Body of pancreas (tissue), 4 donors: ENCODE measurements at regions not wholly inside any gene's neighbourhood (a gene's known extent, or its start where the extent isn't known, plus 50 kb on each side); places are given as distances from the start of the nearest gene placed in this dataset.

ENCODE experiments used
- POLR2A ChIP-seq, 3 donors: fragments of 450-650 bp; IDR thresholded peaks; one replicate each; pipeline ENCODE4 v1.6.1; 2016; ENCODE audit warnings: antibody characterized with exemption in 3 of 3, mild to moderate bottlenecking in 2 of 3
- TF ChIP-seq, protein P1 (sequence below), 7 experiments: fragments of 450-650 bp in 4 of 7; fragments of 200-600 bp in 3 of 7; sonication (generic) in 3 of 7; IDR thresholded peaks; one replicate each; pipeline ENCODE4 v1.5.1; 2016 to 2019; ENCODE audit warnings: antibody characterized with exemption in 7 of 7

DNA sequence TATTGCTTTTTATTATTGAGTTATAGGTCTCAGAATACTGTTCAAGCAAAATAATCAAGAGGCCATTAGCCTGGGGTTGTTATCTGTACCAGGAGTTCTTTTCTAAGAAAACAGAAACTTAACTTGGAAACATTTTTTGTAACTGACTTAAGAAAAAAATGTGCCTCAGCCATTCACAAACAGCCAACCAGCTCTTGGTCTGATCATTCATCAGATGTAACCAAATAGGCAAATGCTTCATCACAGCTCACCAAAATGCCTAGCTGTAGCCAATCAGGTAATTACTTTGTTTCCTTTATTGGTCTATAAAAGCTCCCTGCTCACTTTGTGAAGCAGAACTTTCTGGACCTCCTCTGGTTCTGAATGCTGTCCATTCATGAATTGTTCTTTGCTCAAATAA is 387.7 kb downstream of the FAT4 start:
- TF ChIP-seq, protein P1, sequence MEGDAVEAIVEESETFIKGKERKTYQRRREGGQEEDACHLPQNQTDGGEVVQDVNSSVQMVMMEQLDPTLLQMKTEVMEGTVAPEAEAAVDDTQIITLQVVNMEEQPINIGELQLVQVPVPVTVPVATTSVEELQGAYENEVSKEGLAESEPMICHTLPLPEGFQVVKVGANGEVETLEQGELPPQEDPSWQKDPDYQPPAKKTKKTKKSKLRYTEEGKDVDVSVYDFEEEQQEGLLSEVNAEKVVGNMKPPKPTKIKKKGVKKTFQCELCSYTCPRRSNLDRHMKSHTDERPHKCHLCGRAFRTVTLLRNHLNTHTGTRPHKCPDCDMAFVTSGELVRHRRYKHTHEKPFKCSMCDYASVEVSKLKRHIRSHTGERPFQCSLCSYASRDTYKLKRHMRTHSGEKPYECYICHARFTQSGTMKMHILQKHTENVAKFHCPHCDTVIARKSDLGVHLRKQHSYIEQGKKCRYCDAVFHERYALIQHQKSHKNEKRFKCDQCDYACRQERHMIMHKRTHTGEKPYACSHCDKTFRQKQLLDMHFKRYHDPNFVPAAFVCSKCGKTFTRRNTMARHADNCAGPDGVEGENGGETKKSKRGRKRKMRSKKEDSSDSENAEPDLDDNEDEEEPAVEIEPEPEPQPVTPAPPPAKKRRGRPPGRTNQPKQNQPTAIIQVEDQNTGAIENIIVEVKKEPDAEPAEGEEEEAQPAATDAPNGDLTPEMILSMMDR (IDR thresholded peaks at IDR 0.05): no peak
- no peak for TF ChIP-seq POLR2A (IDR thresholded peaks at IDR 0.05)
